Muscle of back (tissue), 3 donors: ENCODE measurements at regions not wholly inside any gene's neighbourhood (a gene's known extent, or its start where the extent isn't known, plus 50 kb on each side); places are given as distances from the start of the nearest gene placed in this dataset.

Source experiments
- DNase-seq, 3 donors: peaks; one replicate each; pipeline versions ENCODE4 v3.0.0 to v3.0.0-alpha.2; 2013

DNA sequence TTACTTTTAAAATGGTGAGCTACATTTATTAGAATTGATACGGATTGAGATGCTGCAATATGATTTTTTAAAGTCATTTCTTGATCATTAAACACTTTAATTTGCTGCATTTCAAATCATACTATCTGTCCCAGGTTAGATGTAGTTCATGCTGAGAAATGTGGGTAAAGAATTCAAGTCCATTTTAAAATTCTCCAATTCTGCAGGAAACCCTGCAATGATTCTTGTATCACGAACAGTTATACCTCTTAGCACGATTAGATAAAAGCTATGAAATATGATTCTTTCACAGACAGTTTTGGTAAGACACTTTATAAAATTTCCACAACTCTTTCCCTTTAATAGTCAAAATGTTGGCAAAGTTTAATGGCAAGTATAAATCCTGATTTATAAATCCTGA lies 693.4 kb downstream of the ADGRL2 start:
- DNase-seq = no peak

DNA sequence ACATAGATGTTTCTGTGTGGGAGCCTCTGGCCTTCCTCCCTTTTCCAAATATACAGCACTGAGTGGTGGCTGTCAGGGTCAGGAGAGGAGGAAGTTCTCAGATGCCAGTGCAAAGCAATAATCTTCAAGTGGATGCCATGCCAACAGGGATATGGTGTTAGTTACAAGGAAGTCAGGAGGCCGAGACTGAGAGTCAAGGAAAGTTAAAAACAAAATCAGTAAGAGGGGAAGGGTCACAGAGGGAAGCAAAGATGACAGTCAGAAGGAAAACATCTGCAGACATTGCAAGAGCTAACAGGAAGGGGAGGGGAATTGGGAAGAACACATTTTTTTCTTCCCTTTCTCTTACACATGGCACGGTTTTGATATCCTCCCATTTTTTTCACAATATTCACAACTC lies 691.4 kb downstream of the ADGRL2 start:
- peak in 1 of 3 donors; percentile 32 for DNase-seq

DNA sequence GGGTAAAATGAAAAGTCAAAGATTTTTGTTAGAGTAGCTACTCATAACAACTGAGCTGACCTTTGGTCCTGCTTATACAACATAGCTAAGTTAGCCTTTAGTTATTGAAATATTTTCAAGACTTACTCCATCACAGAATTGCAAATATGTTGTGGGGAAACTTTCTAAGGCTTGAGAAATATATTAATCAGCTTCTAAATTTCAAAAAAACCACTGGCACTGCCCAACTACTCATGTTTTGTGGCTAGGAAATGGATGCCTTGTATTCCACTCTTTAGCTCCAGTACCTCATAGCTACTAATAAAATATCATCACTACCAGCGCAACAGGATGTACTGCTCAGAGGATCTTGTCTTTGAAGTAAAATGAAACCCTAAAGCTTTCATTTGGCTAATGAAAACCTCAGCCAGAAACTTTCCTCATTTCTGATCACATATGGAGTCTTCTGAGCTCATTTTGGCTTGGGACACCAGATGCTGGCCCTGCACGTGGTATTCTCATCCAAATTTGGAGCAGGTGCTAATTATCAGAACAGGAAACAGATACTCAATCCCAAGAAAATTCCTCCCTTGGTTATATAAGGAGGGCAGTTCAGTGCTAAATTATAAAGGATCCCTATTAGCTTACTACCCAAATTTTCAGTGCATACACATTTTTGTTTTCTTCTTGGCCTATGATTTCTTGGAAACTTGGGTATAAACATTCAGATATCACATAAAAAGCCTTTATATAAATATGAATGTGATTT lies 690.7 kb downstream of the ADGRL2 start:
- peak in 1 of 3 donors; percentile 46 for DNase-seq

DNA sequence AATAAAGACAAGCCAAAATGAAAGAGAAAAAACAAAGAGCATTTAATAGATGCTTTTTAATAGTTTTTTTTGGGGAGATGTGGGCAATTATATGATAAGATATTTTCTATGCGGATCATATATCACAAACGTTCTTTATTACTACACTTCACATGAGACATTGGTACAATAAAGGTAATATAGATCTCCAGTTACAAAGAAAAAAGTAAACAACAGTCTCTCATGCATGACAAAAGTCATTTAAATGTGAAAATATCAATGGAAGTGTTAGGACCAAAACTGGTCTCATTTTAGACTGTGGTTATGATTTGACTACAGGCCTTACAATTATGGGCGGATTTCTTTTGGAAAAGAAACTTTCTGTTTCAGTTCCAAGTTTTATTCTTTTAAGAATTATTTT lies 687.0 kb downstream of the ADGRL2 start:
- DNase-seq = no peak

DNA sequence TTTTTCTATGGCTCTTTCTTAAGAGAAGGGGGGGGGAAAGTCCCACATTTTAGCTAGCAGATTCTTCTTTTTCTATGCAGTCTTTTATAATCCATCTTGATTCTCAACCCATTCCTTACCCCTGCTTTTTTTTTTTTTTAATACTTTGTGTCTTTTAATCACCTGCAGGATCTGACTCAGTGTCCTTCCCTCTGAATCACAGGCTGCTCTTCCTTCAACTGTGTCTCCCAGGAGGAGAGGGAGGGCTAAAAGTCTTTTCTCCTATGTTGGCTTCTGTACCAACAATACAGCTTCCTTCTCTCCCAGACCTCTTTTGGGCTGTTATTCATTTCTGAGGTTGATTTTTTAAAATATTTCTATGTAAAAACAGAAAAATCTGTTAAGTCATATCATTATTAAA lies 686.2 kb downstream of the ADGRL2 start:
- DNase-seq = no peak

DNA sequence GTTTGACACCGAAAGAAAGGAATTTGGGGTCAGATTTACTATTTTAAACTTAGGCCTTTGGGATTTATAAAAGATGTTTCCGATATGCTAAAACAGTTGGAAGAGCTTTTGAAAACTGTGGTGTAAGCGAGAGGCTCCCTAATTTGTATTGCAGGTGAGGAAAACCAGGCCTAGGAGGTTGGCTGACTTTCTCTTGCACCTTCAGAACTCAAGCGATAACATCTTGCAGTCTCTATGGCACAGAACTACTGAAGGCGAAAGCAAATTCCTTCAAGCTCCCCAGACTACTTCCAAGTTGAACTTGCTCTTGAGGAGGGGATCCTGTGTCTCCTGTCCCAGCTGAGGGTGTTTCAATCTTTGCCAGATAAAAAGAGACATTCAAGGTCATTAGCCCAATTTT lies 685.7 kb downstream of the ADGRL2 start:
- DNase-seq = peak in 1 of 3 donors; percentile 48

DNA sequence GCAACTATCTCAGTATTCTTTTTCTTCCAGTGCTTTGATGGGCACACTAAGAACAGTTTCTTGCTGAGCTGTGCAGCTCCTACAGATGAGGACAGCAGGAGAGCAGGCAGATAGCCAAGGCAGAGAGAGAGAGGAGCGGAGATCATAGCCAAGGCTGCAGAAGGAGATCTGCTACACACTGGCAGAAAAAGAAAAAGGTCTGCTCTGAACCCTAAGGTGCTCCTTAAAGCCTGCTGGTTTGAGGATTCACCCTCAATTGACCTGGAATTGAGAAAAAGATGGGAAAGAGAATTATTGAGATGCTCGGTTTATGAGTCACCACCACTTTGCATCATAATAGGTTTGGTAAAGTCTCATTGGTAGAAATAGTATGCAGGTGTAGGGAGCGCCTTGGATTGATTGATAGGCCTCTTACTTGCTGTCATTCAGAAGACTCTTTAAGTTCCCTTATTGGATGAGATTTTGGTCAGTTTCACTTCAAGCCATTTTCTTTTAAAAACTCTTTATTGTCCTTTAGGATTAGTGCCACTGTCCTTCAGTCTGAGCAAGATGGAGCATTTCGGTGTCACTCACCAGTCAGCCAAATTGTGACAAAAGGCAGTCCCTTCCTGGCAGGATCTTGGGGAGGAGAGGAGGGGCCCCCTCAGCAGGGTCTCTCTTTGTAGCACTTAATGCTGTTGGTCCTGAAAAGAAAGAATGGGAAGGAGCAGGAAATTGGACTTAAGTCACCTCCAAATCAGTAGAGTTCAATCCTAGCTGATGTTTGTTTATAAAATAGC lies 685.0 kb downstream of the ADGRL2 start:
- DNase-seq = peak in 2 of 3 donors; percentile 75 to 84

DNA sequence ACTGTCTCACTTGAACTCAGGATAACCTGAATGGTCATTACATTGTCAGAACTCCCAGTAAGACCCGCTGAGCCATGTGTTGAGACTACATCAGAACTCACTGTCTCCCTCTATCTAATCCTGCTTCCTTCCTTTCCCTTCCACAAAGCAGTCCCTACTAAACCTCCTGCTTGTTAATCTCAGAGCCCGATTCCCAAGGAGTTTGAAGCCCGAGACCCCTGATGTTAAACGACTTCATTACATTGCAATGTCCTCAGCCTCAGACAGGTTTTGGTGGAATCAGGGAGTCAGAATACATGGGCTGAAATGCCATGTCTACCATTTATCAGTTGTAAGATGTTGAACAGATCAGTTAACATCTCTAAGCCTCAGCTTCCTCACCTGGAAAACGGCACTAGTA lies 682.4 kb downstream of the ADGRL2 start:
- no peak for DNase-seq

DNA sequence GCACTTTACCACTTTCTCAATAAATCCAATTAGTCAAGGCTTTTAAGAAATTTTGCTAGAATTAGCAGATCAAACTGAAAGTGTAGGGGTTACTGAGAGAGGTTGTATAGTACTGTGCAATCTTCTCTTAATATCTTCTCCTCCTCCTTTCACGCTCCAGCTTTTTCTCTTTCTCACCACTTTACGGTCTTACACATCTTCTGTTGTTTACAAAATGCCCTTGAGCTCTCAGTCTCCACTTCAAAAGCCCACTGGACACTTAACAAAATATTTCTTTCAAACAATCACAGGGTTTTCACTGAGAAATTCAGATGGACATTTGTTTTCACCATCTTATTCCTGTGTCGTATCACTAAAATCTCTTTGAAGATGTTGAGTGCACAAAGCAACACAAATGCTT lies 678.2 kb downstream of the ADGRL2 start:
- no peak for DNase-seq

DNA sequence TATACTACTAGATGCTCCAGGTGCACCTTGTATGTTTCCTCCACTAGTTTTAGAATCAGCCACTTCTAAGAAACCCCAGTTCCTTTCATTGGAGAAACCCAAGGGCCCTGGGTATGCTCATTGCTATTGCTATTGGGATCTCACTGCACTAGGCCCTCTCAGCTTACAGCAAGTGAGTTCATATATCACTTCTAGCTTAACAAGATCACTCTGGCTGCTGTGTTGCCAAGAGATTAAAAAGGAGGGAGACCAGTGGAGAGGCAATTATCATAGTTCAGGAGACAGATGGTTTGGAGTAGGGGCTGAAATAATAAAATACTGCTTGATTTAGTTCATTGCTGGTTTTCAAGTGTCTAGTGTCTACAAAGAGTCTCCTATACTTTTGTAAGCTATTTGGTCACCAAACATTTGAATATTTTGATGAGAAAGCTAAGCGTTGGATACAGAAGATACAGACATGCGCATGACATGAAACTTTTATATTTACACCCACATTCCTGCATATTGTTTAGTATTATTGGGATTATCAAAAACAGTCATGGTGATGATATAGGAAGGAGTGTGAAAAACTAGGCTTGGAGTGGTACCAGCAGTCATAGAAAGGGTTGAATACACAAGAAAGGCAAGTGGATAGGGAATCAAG lies 671.9 kb downstream of the ADGRL2 start:
- DNase-seq = no peak

DNA sequence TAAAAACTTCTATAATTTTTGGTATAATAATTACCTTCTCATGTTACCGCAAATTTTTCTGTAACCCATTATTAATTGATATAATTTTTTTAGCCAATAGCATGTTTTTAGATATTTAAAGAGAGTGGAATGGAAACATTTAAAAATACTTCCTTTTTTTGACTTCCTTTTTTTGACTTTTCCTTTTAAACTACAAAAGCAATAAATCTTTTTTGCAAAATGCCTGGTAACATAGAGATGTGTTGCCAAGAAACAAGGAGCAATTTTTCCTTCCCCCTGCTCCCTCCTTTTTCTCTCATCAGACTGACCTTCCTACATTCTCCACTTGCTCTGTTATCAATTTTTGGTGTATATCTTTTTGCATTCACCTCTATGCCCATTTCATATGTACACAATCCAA lies 666.2 kb downstream of the ADGRL2 start:
- no peak for DNase-seq

DNA sequence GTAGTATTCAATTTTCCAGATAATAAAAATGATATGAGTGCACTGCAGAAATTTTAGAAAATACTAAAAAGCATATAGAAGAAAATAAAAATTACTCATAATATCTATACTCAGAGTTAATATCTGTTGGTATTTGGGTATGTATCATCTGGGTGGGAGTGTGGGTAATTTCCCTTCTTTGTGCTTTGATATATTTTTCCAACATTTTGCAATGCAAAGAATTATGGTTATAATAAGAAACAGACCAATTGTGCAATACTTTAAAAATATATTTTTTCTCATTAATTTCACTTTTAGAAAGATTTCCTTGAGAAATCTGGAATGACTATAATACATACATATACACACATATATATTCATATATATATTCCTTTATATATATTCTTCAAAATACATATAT lies 665.7 kb downstream of the ADGRL2 start:
- DNase-seq = no peak

DNA sequence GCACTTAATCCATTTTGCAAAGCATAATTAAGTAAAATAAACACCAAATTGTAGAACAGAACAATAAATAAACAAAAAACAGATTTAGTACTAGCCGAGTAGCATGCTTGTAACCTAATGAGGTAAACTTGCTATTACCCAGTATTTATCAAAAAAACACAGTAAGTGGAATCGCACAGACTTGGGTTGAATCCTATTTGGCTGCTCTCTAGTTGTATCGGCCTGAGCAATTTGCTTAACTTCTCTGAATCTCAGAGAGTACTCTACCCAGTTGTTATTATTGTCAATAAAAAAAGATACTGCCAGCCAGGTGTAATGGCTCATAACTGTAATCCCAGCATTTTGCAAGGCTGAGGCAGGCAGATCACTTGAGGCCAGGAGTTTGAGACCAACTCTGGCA lies 664.3 kb downstream of the ADGRL2 start:
- peak in 1 of 3 donors; percentile 49 for DNase-seq

DNA sequence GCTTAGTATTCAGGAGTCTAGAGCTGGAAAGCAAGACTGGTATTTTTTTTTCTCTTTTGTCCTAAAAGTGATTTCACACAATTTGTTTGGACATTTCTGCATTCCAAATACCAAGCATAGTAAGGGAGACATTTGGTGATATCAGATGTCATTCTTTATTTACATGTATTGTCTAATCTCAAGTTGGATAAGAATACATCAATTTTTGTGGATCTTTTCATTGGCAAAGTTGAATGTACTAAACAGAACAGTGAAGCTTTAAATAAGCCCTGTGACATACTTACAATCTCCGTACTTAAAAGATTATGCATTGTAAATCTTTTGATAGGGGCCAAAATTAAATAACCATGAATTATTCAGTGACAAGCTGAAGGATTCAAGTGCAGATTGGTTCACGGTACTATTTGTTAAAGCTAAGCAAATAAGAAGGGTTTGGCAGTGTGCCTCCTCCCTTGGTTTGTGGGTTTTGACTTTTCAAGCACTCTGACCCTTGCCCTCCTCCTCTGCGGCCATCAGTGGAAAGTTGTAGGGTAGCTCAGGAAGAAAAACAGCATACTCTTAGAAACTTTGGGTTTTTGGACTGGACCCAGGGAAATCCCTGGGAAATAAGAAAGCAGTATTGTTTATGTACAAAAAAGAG lies 663.7 kb downstream of the ADGRL2 start:
- DNase-seq = peak in 2 of 3 donors; percentile 49 to 66

DNA sequence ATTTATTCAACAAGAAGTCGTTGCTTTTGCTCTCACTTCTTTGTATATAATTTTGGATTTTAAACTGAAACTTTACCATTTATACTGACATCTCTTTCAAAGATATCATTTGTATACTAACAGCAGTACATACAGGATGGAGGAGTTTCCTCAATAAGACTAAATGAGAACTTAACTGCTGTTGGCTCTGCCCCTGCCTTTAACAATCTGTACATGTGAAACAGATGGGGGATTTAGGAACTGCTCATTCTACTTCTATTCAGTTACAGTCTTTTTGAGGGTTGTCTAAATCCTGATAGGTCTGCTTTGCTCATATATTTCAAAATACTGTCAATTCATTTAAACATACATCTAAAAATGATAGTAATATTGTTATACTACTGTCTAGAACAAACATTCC lies 663.2 kb downstream of the ADGRL2 start:
- peak in 1 of 3 donors; percentile 65 for DNase-seq

DNA sequence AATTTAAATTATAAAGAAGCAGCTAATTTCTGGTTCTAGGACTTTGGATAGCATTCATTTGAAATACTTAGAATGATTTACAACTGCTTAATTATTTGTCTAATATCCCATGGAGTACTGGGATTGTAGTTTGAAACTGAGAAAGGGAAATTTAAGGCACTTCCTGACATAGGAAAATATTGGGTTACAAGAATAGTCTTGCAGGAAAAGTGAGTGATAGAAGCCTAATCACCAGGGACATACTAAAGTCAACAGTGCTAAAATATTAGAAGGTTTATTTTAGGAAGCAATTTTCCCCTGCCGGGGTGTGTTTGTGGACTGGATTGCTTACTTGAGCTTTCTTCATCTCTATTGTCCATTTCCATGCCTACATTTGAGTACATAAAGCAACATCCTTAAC lies 661.6 kb downstream of the ADGRL2 start:
- DNase-seq = no peak

DNA sequence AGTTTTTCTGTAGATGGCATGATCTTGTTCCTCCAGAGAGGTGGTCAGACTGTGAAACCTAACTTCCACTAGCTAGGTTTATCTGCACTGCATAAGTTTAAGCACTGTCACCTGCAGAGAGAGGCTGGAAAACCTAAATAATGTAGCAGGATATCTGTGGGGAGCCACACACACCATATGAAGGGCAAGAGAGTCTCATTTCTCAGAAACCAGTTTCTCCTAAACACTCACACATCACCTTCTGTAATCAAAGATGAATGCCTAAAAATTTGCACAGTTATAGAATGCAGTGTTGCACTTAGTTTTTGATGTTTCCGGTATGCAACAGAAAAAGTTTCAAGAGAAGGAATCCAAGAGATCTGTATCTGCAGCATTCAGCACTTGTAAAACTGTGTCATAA lies 654.6 kb downstream of the ADGRL2 start:
- DNase-seq = no peak

DNA sequence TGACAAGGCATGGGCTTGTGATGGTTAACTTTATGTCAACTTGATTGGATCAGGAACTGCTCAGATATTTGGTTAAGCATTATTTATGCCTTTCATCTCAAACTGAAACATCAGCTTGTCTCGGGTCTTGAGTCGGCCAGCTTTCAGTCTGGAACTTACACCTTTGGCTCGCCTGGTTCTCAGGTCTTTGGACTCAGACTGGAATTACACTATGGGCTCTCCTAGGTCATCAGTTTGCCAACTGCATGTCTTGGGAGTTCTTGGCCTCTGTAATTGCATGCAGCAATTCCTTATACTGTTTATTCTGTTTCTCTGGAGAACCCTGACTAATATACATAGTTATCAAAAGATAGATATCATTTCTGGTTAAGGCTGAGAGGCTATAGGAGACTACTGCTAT lies 653.7 kb downstream of the ADGRL2 start:
- DNase-seq = no peak

DNA sequence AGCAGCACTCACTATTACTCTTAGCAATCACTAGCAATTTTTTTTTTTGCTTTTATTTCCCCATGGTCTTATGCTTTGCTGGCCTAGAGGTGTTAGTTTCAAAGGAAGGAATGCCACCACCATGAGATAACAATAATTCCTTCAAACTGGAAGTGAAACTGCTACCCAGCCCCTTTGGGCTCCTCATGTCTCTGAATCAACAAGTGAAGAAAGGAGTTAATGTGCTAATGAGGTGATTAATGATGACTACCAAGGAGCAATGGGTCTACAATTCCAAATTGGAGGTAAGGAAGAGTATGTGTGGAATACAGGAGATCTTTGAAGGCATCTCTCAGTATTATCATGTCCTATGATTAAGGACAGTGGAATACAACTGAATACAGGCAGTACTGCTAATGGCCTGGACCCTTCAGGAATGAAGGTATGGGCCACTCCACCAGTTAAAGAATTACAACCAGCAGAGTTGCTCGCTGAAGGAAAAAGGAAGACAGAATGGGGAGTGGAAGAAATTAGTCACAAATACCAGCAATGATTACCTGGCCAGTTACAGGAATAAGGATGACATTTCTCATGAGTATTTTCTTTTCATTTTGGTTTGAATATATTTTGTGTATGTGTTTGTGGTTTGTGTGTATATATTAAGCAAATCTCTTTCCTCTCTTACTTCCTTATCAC lies 652.9 kb downstream of the ADGRL2 start:
- no peak for DNase-seq

DNA sequence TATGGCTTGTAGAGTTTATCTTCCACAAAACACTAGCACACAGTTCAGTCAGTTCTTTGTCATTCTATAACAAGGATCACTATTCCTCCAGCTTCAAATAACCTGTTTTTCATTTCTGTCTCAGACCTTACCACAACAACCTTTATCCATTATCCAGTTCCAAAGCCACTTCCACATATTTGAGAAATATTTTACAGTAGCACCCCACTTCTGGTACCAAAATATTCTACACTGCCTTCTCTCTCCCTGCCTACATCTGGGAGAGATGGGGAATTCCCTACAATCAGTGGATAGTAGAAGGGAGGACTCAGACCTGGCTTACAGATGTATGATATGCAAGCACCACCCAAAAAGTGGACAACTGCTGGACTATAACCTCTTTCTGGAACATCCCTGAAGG lies 651.4 kb downstream of the ADGRL2 start:
- DNase-seq = no peak

DNA sequence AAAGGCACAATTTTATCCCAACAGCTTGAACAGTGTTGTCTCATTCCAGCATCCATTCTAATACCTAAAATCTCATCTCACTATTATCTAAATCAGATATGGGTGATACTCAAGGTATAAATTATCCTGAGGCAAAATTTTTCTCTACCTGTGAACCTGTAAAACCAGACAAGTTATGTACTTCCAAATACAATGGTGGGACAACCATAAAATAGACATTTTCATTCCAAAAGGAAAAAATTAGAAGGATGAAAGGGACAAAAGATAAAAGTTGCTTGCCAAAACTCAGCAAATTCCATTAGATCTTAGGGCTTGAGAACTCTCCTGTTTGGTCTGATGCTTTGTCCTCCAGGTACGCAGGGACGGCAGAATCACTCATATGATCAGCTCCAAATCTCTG lies 650.5 kb downstream of the ADGRL2 start:
- DNase-seq = no peak

DNA sequence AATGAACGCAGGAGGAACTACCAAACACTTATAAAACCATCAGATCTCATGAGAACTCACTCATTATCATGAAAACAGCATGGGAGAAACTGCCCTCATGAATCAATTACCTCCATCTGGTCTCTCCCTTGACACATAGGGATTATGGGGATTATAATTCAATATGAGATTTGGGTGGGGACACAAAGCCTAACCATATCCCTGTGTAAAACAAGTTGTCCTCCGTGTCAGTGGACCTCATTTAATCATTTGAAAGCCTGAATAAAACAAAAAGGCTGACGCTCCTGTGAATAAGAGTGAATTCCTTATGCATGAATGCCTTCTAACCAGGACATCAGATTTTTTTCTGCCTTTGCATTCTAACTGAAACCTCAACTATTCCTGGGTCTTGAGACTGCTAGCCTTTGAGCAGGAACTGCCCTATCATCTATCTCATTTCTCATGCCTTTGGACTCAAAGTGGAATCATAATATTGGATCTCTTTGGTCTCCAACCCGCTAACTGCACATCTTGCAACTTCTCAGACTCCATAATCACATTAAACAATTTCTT lies 648.8 kb downstream of the ADGRL2 start:
- no peak for DNase-seq
